ENCODE measurements at regions not wholly inside any gene's neighbourhood (a gene's known extent, or its start where the extent isn't known, plus 50 kb on each side); places are given as distances from the start of the nearest gene placed in this dataset.
A peak's percentile ranks its signal among the peaks of the same experiment; 100 is the strongest.

DNA sequence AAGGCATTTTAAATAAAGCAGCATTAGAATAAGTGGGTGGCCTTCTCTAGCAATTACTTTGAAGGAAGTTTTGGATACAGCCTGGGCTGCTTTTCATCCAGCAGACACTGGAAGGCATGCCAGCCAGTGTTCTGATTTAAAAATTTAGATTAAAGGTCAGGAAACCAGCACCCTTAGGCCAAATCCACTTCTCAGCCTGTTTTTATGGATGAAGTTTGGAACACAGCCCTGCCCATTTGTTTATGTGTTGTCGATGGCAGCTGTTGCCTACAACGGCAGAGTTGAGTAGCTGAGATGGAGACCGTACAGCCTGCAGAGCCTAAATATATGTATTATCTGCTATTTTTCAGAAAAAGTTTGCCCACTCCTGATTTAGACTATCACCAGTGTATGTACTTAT lies 313.6 kb upstream of the ACVR2A start:
- no peak overlapping the region for H3K4me3 ChIP-seq
- ATAC-seq (no peak), DNase-seq (peak in 2 of 4 donors; percentile 89 to 92)
- H3K36me3 ChIP-seq, result no peaks in the 10 kb centered on the region
- intact Hi-C loops (cut with DNase I), result no loop called here
- no peaks in the 10 kb centered on the region for H3K9me3 ChIP-seq
- TF ChIP-seq, protein P1, sequence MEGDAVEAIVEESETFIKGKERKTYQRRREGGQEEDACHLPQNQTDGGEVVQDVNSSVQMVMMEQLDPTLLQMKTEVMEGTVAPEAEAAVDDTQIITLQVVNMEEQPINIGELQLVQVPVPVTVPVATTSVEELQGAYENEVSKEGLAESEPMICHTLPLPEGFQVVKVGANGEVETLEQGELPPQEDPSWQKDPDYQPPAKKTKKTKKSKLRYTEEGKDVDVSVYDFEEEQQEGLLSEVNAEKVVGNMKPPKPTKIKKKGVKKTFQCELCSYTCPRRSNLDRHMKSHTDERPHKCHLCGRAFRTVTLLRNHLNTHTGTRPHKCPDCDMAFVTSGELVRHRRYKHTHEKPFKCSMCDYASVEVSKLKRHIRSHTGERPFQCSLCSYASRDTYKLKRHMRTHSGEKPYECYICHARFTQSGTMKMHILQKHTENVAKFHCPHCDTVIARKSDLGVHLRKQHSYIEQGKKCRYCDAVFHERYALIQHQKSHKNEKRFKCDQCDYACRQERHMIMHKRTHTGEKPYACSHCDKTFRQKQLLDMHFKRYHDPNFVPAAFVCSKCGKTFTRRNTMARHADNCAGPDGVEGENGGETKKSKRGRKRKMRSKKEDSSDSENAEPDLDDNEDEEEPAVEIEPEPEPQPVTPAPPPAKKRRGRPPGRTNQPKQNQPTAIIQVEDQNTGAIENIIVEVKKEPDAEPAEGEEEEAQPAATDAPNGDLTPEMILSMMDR (IDR thresholded peaks at IDR 0.05), result no peak
- H3K27ac ChIP-seq, result no peak overlapping the region
- H3K27me3 ChIP-seq, result no peaks in the 10 kb centered on the region
- no peaks in the 10 kb centered on the region for H3K4me1 ChIP-seq

DNA sequence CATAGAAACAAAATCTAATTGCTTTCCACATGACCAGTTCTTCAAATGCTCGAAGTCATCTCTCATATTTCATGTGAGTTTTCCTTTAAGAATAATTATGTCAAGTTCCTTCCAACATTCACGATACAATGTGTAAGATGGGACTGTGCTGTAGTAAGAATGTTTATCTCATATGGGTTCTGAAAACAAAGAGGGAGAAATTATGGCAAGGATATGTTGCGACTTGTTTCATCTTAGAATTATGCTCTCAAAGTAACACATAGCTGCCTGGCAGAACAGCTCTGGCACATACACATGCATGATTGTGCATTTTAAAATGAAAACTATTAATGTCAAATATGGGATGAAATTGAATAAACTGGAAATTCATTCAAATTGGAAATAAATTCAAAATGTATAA lies 314.8 kb upstream of the ACVR2A start:
- Histone ChIP-seq H3K4me1 (no peaks in the 10 kb centered on the region), H3K27me3 (no peaks in the 10 kb centered on the region), H3K4me3 (no peak overlapping the region), H3K9me3 (no peaks in the 10 kb centered on the region), H3K27ac (no peak overlapping the region), H3K36me3 (no peaks in the 10 kb centered on the region)
- TF ChIP-seq, protein P1 (IDR thresholded peaks at IDR 0.05), result no peak
- intact Hi-C loops (cut with DNase I), result no loop called here
- ATAC-seq (no peak), DNase-seq (no peak)

DNA sequence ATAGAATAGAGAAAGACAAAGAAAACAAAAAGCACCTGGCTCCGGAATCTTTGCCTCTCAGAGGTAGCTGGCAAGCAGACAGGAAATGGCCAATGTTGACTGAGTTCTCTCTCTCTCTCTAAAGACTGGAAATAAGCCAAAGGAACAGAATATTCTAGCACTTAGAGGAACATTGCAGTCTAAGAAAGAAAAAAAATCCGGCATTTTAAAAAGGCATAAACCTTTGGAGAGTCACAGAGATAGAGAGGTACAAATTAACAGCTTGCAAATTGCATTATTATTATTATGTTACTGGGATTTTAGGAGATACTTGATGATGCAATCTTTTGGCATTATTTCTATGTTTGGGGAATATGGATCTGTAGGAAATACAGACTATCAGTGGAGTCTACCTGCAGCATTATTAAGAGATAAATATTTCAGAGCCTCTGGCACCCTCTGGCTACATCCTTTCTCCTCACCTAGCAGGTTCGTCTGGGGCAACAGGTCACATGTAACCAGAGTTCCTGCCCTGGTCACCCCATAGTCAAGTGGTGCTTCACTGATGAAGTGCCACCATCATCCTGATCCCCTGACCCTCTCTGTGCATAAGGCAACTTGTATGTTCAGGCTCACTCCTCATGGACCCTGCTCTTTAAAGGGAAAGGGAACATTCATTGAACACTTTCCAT lies 318.9 kb upstream of the ACVR2A start:
- intact Hi-C loops (cut with DNase I), result no loop called here
- TF ChIP-seq, protein P1 (IDR thresholded peaks at IDR 0.05), result no peak
- no peak overlapping the region for H3K4me3 ChIP-seq
- no peaks in the 10 kb centered on the region for H3K9me3 ChIP-seq
- no peaks in the 10 kb centered on the region for H3K4me1 ChIP-seq
- ATAC-seq (peak; percentile 75), DNase-seq (peak in 1 of 4 donors; percentile 27)
- H3K36me3 ChIP-seq, result no peaks in the 10 kb centered on the region
- no peak overlapping the region for H3K27ac ChIP-seq
- no peaks in the 10 kb centered on the region for H3K27me3 ChIP-seq

DNA sequence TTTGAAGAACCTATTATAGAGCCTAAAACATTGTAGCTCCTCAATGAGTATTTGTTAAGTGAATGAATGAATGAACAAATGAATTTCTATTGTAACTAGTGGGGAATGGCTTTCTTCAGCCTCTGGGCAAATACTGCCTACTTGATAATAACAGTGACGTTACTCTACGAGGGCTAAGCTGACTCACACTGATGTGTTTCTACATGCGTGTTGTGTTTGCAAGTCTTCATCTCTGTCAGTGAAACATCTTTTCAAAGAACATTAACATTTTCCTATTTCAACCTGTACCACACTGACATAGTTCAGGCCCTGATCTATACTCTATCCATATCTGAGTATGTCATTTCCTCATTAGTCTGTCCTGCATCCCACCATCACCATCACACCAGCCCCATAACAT lies 319.9 kb upstream of the ACVR2A start:
- intact Hi-C loops (cut with DNase I), result no loop called here
- no peak overlapping the region for H3K4me3 ChIP-seq
- no peak overlapping the region for H3K27ac ChIP-seq
- no peaks in the 10 kb centered on the region for H3K9me3 ChIP-seq
- ATAC-seq (no peak), DNase-seq (no peak)
- no peaks in the 10 kb centered on the region for H3K36me3 ChIP-seq
- H3K27me3 ChIP-seq, result no peaks in the 10 kb centered on the region
- TF ChIP-seq, protein P1 (IDR thresholded peaks at IDR 0.05), result no peak
- H3K4me1 ChIP-seq, result no peaks in the 10 kb centered on the region

DNA sequence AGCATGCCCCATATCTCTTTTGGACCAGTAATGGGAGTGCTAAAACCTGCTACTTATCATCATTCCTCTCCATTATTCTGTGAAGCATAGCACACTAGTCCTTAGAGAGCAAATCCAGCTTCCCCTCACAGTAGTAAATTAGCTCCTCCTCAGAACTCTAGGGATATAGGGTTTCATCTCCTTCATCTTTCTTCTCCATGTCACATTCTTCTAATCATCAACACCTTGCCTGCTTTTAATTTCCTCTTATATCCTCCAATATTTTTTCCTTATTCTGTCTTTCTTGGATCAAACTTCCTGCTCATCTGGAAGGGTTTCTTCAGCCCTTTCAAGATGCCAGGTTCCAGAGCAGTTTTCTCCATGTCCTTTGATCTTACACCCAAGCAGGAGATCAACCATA lies 321.4 kb upstream of the ACVR2A start:
- Histone ChIP-seq H3K9me3 (no peaks in the 10 kb centered on the region), H3K4me1 (no peaks in the 10 kb centered on the region), H3K4me3 (no peak overlapping the region), H3K27me3 (no peaks in the 10 kb centered on the region), H3K27ac (no peak overlapping the region), H3K36me3 (no peaks in the 10 kb centered on the region)
- TF ChIP-seq, protein P1 (IDR thresholded peaks at IDR 0.05), result no peak
- intact Hi-C loops (cut with DNase I), result no loop called here
- ATAC-seq (no peak), DNase-seq (no peak)

Data from left lung (tissue), 4 donors.